IPS DF 6.9 (cell line): ENCODE measurements at regions not wholly inside any gene's neighbourhood (a gene's known extent, or its start where the extent isn't known, plus 50 kb on each side); places are given as distances from the start of the nearest gene placed in this dataset.

Experiments used
- DNase-seq: peaks from one replicate; pipeline ENCODE4 v3.0.0-alpha.2; 2013; ENCODE audit warnings: low read depth, low spot score
- H3K27ac ChIP-seq: one replicate; pipeline ENCODE4 v1.5.1; 2013; ENCODE audit warnings: low read length, control low read depth
- H3K27me3 ChIP-seq: 2 replicates; pipeline ENCODE4 v1.6.1; 2013; ENCODE audit warnings: mild to moderate bottlenecking, low read length; ENCODE audit not compliant: control insufficient read depth, insufficient read depth
- H3K36me3 ChIP-seq: 2 replicates; pipeline ENCODE4 v1.6.1; 2013; ENCODE audit warnings: low read length; ENCODE audit not compliant: control insufficient read depth, insufficient read depth
- H3K4me1 ChIP-seq: 2 replicates; pipeline ENCODE4 v1.6.1; 2013; ENCODE audit warnings: low read length; ENCODE audit not compliant: control insufficient read depth, insufficient read depth
- H3K4me3 ChIP-seq: 2 replicates; pipeline ENCODE4 v1.5.1; 2013; ENCODE audit warnings: mild to moderate bottlenecking, low read length
- H3K9me3 ChIP-seq: 2 replicates; pipeline ENCODE4 v1.6.1; 2013; ENCODE audit warnings: low read length, inconsistent platforms; ENCODE audit not compliant: control insufficient read depth, insufficient read depth
- WGBS: extraction: QIAGEN DNeasy Blood & Tissue Kit; methylation state at CpG from one replicate; pipeline ENCODE4 v1.1.7; 2013; ENCODE audit warnings: mixed read lengths, missing lambda C conversion rate; ENCODE audit not compliant: insufficient read length, insufficient coverage; 5-methylcytosine and 5-hydroxymethylcytosine counted together

DNA sequence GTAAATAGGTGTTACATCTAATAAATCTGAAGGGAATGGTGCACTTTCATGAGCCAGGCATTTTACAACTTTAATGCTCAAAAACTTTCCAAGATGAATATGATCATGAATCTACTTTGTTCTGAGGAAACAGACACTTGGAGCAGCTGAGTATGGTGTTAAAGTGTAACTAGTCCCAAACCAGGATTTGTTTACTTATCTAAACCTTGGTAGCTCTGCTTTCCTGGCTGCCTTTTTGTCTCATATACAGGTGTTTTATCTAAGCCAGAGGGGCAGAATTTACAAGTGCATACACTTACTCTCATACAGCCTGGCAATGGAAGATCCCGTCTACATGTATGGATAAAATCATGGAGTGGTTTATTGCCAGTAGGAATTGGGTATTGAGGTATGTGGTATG is 171.5 kb downstream of the FAT3 start:
- WGBS: no CpG with 5 or more reads among the region's 1 CpG
- peaks cover 3% of the 10 kb centered on the region for H3K4me1 ChIP-seq
- H3K36me3 ChIP-seq: no peaks in the 10 kb centered on the region
- no peaks in the 10 kb centered on the region for H3K27me3 ChIP-seq
- H3K27ac ChIP-seq: no peak overlapping the region
- no peaks in the 10 kb centered on the region for H3K9me3 ChIP-seq
- no peak for DNase-seq
- no peak overlapping the region for H3K4me3 ChIP-seq

GRCh38 chr11:92397221-92397755 is 172.7 kb downstream of the FAT3 start:
- WGBS: no CpG with 5 or more reads among the region's 9 CpGs

GRCh38 chr11:92399705-92400104 is 175.1 kb downstream of the FAT3 start:
- no CpG with 5 or more reads among the region's 3 CpGs for WGBS
- Histone ChIP-seq H3K27ac (no peak overlapping the region), H3K4me1 (peaks cover 3% of the 10 kb centered on the region), H3K4me3 (no peak overlapping the region), H3K27me3 (no peaks in the 10 kb centered on the region), H3K9me3 (no peaks in the 10 kb centered on the region), H3K36me3 (no peaks in the 10 kb centered on the region)
- DNase-seq: no peak

More at GRCh38 chr11:92397221-92397755, 172.7 kb downstream of the FAT3 start:
- Histone ChIP-seq H3K27ac (no peak overlapping the region), H3K4me3 (no peak overlapping the region), H3K36me3 (no peaks in the 10 kb centered on the region), H3K9me3 (no peaks in the 10 kb centered on the region), H3K27me3 (no peaks in the 10 kb centered on the region), H3K4me1 (peaks cover 3% of the 10 kb centered on the region)
- DNase-seq: no peak

- H3K9me3 ChIP-seq: no peaks in the 10 kb centered on the region
- DNase-seq: no peak
- H3K4me3 ChIP-seq: no peak overlapping the region
- H3K36me3 ChIP-seq: no peaks in the 10 kb centered on the region
- peaks cover 3% of the 10 kb centered on the region for H3K4me1 ChIP-seq
- H3K27me3 ChIP-seq: no peaks in the 10 kb centered on the region
- H3K27ac ChIP-seq: no peak overlapping the region
Measured at GRCh38 chr11:92401520-92401919, 176.9 kb downstream of the FAT3 start.

DNA sequence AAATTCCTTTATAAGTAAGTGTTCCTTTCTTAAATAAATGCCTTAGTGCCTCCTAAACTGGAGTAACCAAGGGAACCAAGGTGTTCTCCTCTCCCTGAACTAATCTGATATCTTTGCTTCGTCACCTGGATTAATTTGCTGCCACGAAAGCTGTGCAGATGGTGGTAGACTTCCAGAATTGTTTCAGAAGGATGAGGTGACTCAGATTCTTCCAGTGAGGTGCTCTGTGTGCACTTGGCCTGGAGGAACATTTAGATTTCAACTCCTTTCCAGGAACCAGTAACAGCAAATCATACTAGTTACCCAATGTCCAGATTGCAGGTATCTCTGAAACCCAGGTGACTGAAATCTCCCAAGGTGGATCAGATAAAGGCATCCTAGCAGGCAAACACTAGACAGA is 181.9 kb downstream of the FAT3 start:
- Histone ChIP-seq H3K9me3 (no peaks in the 10 kb centered on the region), H3K27me3 (no peaks in the 10 kb centered on the region), H3K4me3 (no peak overlapping the region), H3K4me1 (peaks cover 10% of the 10 kb centered on the region; the same call in 1 of the 2 replicates), H3K27ac (no peak overlapping the region), H3K36me3 (no peaks in the 10 kb centered on the region)
- WGBS: no CpG with 5 or more reads among the region's 2 CpGs
- no peak for DNase-seq

GRCh38 chr11:92409355-92409754 is 184.7 kb downstream of the FAT3 start:
- Histone ChIP-seq H3K4me3 (no peak overlapping the region), H3K36me3 (no peaks in the 10 kb centered on the region), H3K9me3 (no peaks in the 10 kb centered on the region), H3K4me1 (peaks cover 10% of the 10 kb centered on the region; the same call in 1 of the 2 replicates), H3K27me3 (no peaks in the 10 kb centered on the region), H3K27ac (no peak overlapping the region)
- DNase-seq: no peak
- no CpG with 5 or more reads among the region's 3 CpGs for WGBS

DNA sequence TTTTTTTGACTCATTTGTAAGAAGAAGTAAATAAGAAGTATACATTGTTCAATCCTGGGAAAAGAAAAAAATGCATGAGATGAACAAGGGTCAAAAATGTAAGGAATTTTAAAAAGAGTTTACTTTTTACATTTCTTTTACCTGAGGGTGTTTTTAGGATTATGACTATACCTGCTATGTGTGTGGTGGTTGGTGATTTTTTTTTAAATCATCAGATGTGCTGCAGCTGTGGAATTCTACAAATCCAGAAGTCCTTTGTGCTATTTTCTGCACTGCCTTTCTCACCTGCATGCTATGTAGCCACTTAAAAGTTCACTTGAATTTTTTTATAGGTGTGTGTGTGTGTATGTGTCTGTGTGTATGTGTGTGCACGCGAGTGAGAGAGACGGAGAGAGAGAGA is 185.3 kb downstream of the FAT3 start:
- H3K4me1 ChIP-seq: peaks cover 10% of the 10 kb centered on the region; the same call in 1 of the 2 replicates
- 100% methylated on average over 2 of the region's 3 CpGs for WGBS
- no peaks in the 10 kb centered on the region for H3K27me3 ChIP-seq
- no peak overlapping the region for H3K4me3 ChIP-seq
- no peaks in the 10 kb centered on the region for H3K9me3 ChIP-seq
- no peak for DNase-seq
- H3K36me3 ChIP-seq: no peaks in the 10 kb centered on the region
- no peak overlapping the region for H3K27ac ChIP-seq

DNA sequence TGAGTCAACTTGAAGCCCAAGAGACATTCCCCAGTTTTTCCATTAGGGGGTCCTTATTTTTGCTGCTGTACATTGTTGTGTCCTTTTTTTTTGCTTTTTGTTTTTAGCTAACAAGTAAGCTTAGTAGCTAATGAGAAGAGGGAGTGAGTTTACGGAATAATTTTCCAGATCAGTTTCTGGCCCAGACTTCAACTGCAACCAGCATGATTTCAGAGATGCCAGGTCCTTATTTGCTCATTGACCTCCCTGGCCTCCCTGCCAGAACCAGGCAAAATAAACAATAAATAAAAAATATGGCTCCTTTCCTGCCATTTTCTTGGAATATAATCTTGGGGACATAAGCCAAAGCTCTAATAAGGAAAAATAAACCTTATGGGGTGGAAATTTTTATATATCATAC is 185.9 kb downstream of the FAT3 start:
- H3K27me3 ChIP-seq: no peaks in the 10 kb centered on the region
- no peak for DNase-seq
- H3K9me3 ChIP-seq: no peaks in the 10 kb centered on the region
- WGBS: no CpG with 5 or more reads among the region's 1 CpG
- no peak overlapping the region for H3K4me3 ChIP-seq
- peaks cover 10% of the 10 kb centered on the region; the same call in 1 of the 2 replicates for H3K4me1 ChIP-seq
- no peak overlapping the region for H3K27ac ChIP-seq
- H3K36me3 ChIP-seq: no peaks in the 10 kb centered on the region

GRCh38 chr11:92411431-92411830 is 186.8 kb downstream of the FAT3 start:
- DNase-seq: no peak
- peaks cover 9% of the 10 kb centered on the region; the same call in 1 of the 2 replicates for H3K4me1 ChIP-seq
- H3K9me3 ChIP-seq: no peaks in the 10 kb centered on the region
- WGBS: no CpG with 5 or more reads among the region's 5 CpGs
- no peaks in the 10 kb centered on the region for H3K27me3 ChIP-seq
- H3K27ac ChIP-seq: no peak overlapping the region
- no peak overlapping the region for H3K4me3 ChIP-seq
- no peaks in the 10 kb centered on the region for H3K36me3 ChIP-seq

GRCh38 chr11:92413757-92414513 is 189.3 kb downstream of the FAT3 start:
- no peak overlapping the region for H3K4me3 ChIP-seq
- no peaks in the 10 kb centered on the region for H3K36me3 ChIP-seq
- peaks cover 4% of the 10 kb centered on the region; the same call in 1 of the 2 replicates for H3K4me1 ChIP-seq
- no peak overlapping the region for H3K27ac ChIP-seq
- WGBS: no CpG with 5 or more reads among the region's 7 CpGs
- DNase-seq: no peak
- no peaks in the 10 kb centered on the region for H3K27me3 ChIP-seq
- no peaks in the 10 kb centered on the region for H3K9me3 ChIP-seq
